ENCODE measurements at regions not wholly inside any gene's neighbourhood (a gene's known extent, or its start where the extent isn't known, plus 50 kb on each side); places are given as distances from the start of the nearest gene placed in this dataset.
"Not testable (repeated sequence)": the region's sequence is repeated elsewhere in the genome, so short reads cannot be mapped to it uniquely, and the experiment has no call there.

GRCh38 chr2:150853263-150853662, 365.8 kb upstream of the RND3 start:
- DNase-seq (ENCODE audit: low read depth) = no peak

- DNase-seq (ENCODE audit: low read depth) = no peak
These were observed 363.2 kb upstream of the RND3 start for GRCh38 chr2:150850641-150851040.

- DNase-seq (ENCODE audit: low read depth) = no peak
These were observed 360.1 kb upstream of the RND3 start for GRCh38 chr2:150847578-150847977.

GRCh38 chr2:150846691-150847090, 359.2 kb upstream of the RND3 start:
- DNase-seq (ENCODE audit: low read depth) = no peak

GRCh38 chr2:150832686-150833085, 345.2 kb upstream of the RND3 start:
- no peak for DNase-seq (ENCODE audit: low read depth)

- no peak for DNase-seq (ENCODE audit: low read depth)
These were observed 336.7 kb upstream of the RND3 start for GRCh38 chr2:150824118-150824517.

- DNase-seq (ENCODE audit: low read depth) = no peak
These were observed 330.0 kb upstream of the RND3 start for GRCh38 chr2:150817422-150817821.

- no peak for DNase-seq (ENCODE audit: low read depth)
These were observed 325.3 kb upstream of the RND3 start for GRCh38 chr2:150812664-150813367.

- peak; percentile 56 for DNase-seq (ENCODE audit: low read depth)
These were observed 324.6 kb upstream of the RND3 start for GRCh38 chr2:150812066-150812465.

- DNase-seq (ENCODE audit: low read depth) = peak; percentile 44
These were observed 323.9 kb upstream of the RND3 start for GRCh38 chr2:150811259-150811855.

GRCh38 chr2:150809103-150809502, 321.6 kb upstream of the RND3 start:
- no peak for DNase-seq (ENCODE audit: low read depth)

GRCh38 chr2:150806336-150806735, 318.9 kb upstream of the RND3 start:
- no peak for DNase-seq (ENCODE audit: low read depth)

- DNase-seq (ENCODE audit: low read depth) = no peak
These were observed 316.4 kb upstream of the RND3 start for GRCh38 chr2:150803689-150804398.

- no peak for DNase-seq (ENCODE audit: low read depth)
These were observed 315.2 kb upstream of the RND3 start for GRCh38 chr2:150802635-150803034.

GRCh38 chr2:150796236-150796635, 308.8 kb upstream of the RND3 start:
- not testable (repeated sequence) for DNase-seq (ENCODE audit: low read depth)

GRCh38 chr2:150792780-150793300, 305.4 kb upstream of the RND3 start:
- DNase-seq (ENCODE audit: low read depth) = no peak

GRCh38 chr2:150791567-150791966, 304.1 kb upstream of the RND3 start:
- no peak for DNase-seq (ENCODE audit: low read depth)

GRCh38 chr2:150789376-150789905, 302.0 kb upstream of the RND3 start:
- no peak for DNase-seq (ENCODE audit: low read depth)

- no peak for DNase-seq (ENCODE audit: low read depth)
These were observed 301.1 kb upstream of the RND3 start for GRCh38 chr2:150788426-150789140.

GRCh38 chr2:150787353-150788093, 300.1 kb upstream of the RND3 start:
- no peak for DNase-seq (ENCODE audit: low read depth)

GRCh38 chr2:150784389-150784788, 296.9 kb upstream of the RND3 start:
- DNase-seq (ENCODE audit: low read depth) = no peak

Data from forelimb muscle (tissue), 1 donor.